ENCODE measurements at regions not wholly inside any gene's neighbourhood (a gene's known extent, or its start where the extent isn't known, plus 50 kb on each side); places are given as distances from the start of the nearest gene placed in this dataset.
"Not testable (repeated sequence)": the region's sequence is repeated elsewhere in the genome, so short reads cannot be mapped to it uniquely, and the experiment has no call there.

- DNase-seq (ENCODE audit: insufficient read length, low spot score) (no peak), FAIRE-seq (no peak)
- no peak for TF ChIP-seq POLR2A (IDR thresholded peaks at IDR 0.05; ENCODE audit: low read depth, low read length)
Measured at GRCh38 chr11:109034339-109034696, 369.4 kb downstream of the DDX10 start.

GRCh38 chr11:109035284-109035683 lies 370.4 kb downstream of the DDX10 start:
- FAIRE-seq (no peak), DNase-seq (ENCODE audit: insufficient read length, low spot score) (no peak)
- TF ChIP-seq POLR2A (IDR thresholded peaks at IDR 0.05; ENCODE audit: low read depth, low read length), result no peak

- no peak for TF ChIP-seq POLR2A (IDR thresholded peaks at IDR 0.05; ENCODE audit: low read depth, low read length)
- no peak for FAIRE-seq
- no peak for DNase-seq (ENCODE audit: insufficient read length, low spot score)
Measured at GRCh38 chr11:109036011-109036410, 371.1 kb downstream of the DDX10 start.

- no peak for FAIRE-seq
- no peak for DNase-seq (ENCODE audit: insufficient read length, low spot score)
- TF ChIP-seq POLR2A (IDR thresholded peaks at IDR 0.05; ENCODE audit: low read depth, low read length), result no peak
Measured at GRCh38 chr11:109037856-109038780, 373.2 kb downstream of the DDX10 start.

- FAIRE-seq (no peak), DNase-seq (ENCODE audit: insufficient read length, low spot score) (no peak)
- TF ChIP-seq POLR2A (IDR thresholded peaks at IDR 0.05; ENCODE audit: low read depth, low read length), result no peak
Measured at GRCh38 chr11:109039611-109040010, 374.7 kb downstream of the DDX10 start.

- DNase-seq (ENCODE audit: insufficient read length, low spot score), result no peak
- TF ChIP-seq POLR2A (IDR thresholded peaks at IDR 0.05; ENCODE audit: low read depth, low read length), result no peak
Measured at GRCh38 chr11:109040303-109040702, 375.4 kb downstream of the DDX10 start.

DNA sequence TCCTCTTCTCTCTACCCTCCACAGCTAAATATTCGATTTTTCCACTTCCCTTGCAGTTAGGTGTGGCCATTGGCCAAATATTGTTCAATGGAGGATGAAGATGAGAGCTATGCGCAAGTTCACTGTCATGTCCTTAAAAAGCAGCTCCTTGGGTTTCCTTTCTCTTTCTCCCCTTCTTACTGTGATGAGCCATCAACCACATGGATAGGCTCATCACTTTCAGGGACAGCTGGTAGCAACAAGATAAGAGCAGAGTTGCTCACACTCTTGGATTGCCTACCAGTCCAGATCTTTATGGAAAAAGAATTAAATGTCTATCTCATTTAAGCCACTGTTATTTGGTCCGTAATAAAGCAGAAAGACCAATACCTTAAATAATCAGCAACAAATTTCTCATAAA lies 377.0 kb downstream of the DDX10 start:
- DNase-seq (ENCODE audit: insufficient read length, low spot score) (no peak), FAIRE-seq (no peak)

More at GRCh38 chr11:109040303-109040702, 375.4 kb downstream of the DDX10 start:
- no peak for FAIRE-seq

GRCh38 chr11:109043315-109043714 lies 378.4 kb downstream of the DDX10 start:
- FAIRE-seq (no peak), DNase-seq (ENCODE audit: insufficient read length, low spot score) (no peak)
- TF ChIP-seq POLR2A (IDR thresholded peaks at IDR 0.05; ENCODE audit: low read depth, low read length), result no peak

More for the DNA sequence above, 377.0 kb downstream of the DDX10 start:
- TF ChIP-seq POLR2A (IDR thresholded peaks at IDR 0.05; ENCODE audit: low read depth, low read length), result no peak

DNA sequence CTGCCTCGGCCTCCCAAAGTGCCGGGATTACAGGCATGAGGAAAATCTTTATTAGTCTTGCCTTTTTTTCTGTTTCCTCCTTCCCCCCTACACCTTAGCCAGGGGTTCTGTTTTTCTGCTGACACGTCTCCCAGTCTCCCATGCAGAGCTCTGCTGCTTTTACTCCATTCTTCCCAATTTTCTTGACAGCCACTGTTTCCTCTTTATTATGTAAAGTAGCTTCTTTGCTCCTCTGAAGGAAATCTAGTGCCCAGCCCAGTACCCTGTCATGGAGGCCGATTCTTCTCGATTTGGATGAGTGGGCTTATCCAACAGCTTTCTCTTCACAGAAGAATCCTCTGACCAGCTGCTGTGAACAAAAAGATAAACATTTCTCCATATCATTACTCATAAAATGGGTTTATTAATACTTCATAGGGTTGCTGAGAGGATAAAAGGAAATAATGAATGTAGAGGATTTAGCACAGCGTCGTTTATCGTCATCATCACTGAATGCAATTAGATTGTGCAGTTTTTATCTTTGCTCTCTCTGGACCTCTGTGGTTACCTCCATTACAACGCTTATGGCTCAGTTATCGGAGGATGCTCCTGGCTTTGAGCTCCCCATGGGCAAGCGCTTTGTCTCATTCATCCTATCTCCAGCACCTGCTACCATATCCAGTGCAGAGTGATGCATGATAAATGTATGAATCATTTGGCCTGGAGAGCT lies 375.6 kb upstream of the C11orf87 start:
- no peak for DNase-seq (ENCODE audit: insufficient read length, low spot score)
- no peak for FAIRE-seq
- no peak for TF ChIP-seq POLR2A (IDR thresholded peaks at IDR 0.05; ENCODE audit: low read depth, low read length)

DNA sequence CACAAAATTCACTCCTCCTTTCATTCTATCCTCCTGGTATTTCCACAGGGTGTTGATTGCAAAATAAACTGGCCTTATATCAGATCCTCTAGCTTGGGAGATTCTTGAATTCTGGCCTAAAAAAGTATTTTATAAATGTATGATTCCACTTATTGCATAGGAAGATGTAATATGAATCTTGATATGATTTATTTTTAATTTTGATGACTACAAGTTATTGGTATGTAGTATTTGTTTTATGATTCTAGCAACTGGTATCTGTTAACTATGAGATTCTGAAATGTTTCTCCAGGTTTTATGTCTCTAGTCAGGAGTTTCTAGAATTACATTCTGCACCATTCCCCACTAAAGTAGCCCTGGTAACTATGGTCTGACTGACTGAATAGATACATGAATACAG lies 373.9 kb upstream of the C11orf87 start:
- FAIRE-seq (no peak), DNase-seq (ENCODE audit: insufficient read length, low spot score) (no peak)

DNA sequence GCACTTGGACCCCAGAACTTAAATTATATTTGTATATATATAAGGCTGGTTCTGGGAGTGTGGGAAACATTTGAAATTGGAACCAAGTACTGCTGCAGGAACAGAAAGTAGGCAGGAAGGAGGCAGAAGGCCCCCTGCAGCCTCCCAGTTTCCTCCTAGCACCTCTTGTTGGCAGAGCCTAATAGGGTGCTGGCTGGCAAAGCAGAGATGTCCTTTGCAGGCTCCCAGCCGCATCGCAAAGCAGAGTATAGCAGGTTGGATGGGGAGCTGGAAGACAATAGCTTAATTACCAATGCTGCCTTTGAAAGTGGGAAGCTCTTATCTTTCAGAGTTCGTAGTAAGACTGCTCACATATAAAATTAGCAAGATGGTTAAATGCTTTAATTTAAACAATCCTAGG lies 370.8 kb upstream of the C11orf87 start:
- no peak for DNase-seq (ENCODE audit: insufficient read length, low spot score)
- TF ChIP-seq POLR2A (IDR thresholded peaks at IDR 0.05; ENCODE audit: low read depth, low read length), result no peak
- FAIRE-seq, result no peak

More for the DNA sequence above, 373.9 kb upstream of the C11orf87 start:
- TF ChIP-seq POLR2A (IDR thresholded peaks at IDR 0.05; ENCODE audit: low read depth, low read length), result no peak

DNA sequence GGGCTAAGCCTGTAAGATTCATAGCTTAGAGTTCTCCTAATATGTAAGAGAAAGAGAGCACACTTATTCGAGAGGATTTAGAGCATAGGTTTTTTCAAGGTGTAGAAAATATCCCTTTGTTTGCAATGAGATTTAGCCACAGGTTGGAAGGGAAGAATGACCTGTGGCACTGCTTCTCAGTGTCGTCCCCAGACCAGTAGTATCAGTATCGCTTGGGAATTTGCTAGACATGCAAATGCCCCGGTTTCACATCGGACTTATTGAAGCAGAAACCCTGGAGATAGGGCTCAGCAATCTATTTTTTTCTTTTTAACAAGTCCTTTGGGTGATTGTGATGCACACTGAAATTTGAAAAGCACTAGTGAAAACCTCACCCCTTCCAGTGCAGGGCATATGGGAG lies 362.6 kb upstream of the C11orf87 start:
- FAIRE-seq (no peak), DNase-seq (ENCODE audit: insufficient read length, low spot score) (no peak)
- TF ChIP-seq POLR2A (IDR thresholded peaks at IDR 0.05; ENCODE audit: low read depth, low read length), result no peak

DNA sequence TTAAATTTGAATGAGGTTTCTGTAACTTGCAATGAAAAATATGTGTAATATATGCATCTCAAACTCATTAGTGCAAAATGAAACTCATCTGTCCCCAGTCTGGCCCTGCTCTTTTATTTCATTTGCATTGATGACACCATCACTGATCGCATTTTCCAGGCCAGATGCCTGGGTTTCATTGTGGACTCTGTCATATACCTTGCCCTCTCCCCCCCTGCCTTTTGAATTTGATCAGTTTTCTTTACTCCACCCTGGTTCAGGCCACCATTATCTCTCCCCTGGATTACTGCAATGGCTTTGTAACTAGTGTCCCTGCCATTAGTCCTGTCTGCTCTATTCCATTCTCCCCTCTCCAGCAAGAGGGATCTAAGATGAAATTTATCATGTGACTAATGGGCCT lies 360.6 kb upstream of the C11orf87 start:
- no peak for FAIRE-seq
- no peak for TF ChIP-seq POLR2A (IDR thresholded peaks at IDR 0.05; ENCODE audit: low read depth, low read length)
- no peak for DNase-seq (ENCODE audit: insufficient read length, low spot score)

DNA sequence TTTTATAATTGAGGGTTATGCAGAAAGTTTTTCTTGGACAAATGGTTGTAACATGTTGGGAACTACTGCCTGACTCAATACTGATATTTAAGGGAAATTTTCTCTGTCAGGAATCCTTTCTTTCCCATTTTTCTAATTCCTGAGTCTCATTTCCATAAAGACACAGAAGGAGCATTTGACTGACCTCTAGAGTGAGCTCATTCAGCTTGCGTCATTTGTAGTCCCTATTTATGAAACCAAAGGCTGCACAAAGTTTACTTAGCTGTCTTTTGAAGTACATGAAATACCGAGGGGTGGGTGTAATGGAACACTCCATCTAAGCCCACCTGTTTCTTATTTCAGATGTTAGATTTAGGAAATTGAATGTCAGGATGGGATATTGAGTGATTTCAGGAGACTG lies 359.5 kb upstream of the C11orf87 start:
- FAIRE-seq (no peak), DNase-seq (ENCODE audit: insufficient read length, low spot score) (no peak)
- no peak for TF ChIP-seq POLR2A (IDR thresholded peaks at IDR 0.05; ENCODE audit: low read depth, low read length)

DNA sequence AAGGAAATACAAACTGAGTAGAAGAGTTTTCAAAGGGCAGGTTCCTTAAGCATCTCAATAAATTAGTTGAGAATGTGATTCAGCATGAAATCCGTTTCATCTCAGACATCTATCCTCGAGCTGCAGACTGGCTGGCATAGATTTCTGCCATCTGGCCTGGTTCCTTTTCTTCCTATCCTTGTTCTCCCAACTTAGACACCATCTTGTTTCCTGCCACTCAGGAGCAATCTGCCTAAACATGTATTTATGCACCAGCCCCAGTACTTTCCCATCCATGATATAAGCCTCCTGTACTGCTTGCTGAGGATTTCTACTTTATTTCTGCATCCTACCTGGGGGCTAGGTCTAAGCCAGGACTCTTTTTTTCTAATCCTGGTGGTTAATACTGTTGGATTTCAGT lies 359.1 kb upstream of the C11orf87 start:
- no peak for TF ChIP-seq POLR2A (IDR thresholded peaks at IDR 0.05; ENCODE audit: low read depth, low read length)
- FAIRE-seq (no peak), DNase-seq (ENCODE audit: insufficient read length, low spot score) (no peak)

DNA sequence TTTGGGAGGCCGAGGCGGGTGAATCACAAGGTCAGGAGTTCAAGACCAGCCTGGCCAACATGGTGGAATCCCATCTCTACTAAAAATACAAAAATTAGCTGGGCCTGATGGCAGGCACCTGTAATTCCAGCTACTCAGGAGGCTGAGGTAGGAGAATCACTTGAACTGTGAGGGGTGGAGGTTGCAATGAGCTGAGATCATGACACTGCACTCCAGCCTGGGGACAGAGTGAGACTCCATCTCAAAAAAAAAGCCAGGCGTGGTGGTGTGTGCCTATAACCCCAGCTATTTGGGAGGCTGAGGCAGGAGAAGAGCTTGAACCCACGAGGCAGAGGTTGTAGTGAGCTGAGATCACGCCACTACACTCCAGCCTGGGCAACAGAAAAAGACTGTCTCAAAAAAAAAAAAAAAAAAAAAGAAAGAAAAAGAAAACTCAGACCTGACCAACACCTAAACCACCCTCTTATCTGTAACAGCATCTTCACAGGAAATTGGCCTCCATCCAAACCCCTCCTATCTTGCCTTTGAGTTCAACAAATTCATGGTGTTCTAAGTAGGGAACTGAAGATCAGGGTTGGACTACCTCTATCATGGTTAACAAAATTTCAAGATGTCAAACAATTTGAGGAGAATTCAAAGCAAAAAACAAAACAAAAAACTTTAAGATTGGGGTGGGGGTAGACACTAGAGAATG lies 357.2 kb upstream of the C11orf87 start:
- not testable (repeated sequence) for FAIRE-seq; DNase-seq (ENCODE audit: insufficient read length, low spot score)

Measured in H54 (cell line).